ENCODE measurements at regions not wholly inside any gene's neighbourhood (a gene's known extent, or its start where the extent isn't known, plus 50 kb on each side); places are given as distances from the start of the nearest gene placed in this dataset.

DNA sequence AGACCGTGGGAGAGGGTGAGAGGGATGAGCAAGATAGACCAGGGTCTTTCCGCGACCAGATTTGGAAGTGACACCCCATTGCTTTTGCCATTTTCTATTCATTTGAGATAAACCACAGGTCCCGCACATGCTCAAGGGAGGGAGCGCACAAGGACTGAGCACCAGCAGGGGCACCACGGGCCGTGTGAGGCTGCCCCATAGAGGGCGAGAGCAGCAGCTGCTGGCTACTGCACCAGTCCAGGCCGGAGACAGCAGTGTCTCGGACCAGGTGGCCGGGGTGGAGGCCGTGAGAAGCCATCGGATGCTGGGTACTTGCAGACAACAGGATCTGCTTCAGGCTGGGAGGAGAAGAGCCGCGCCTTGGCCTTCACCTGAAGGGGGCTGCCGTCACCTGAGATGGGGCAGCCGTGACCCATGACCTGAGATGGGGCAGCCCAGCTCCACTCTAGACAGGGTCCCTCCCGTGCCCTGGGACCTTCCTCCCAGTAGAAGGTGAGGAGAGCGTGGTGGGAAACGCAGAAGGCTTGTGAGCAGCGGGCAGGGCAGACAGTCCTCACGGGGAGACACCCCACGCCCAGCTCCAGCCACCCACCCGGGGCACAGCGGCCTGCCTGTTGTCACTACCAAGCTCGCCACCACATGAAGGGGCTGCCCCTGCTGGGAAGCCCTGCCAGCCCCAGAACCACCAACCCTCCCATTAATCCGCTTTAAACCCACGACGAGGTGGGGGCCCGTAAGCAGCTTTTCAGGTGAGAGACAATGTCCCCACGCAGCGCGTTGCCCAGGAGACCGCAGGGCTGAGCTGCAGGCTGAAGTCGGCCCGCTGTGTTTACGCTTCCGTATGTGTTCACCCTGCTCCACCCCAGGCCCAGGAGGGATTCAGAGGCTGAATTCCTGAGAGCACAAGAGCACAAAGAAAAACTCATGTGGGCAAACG, 61.7 kb upstream of the FBRSL1 start:
- Histone ChIP-seq H3K36me3 (no peaks in the 10 kb centered on the region), H3K27ac (no peak overlapping the region), H3K4me1 (peaks cover 0 to 57% (median 11%) of the 10 kb centered on the region in 4 donors), H3K4me3 (no peak overlapping the region), H3K9me3 (peaks cover 0 to 7% (median 0%) of the 10 kb centered on the region in 4 donors), H3K27me3 (peaks cover 0 to 42% of the 10 kb centered on the region in 2 donors)
- DNase-seq (ENCODE audit: low spot score in 2 of 2) = no peak
- WGBS, 2 donors = 73 to 77% methylated on average over 38 to 39 of the region's 39 CpGs
- TF ChIP-seq POLR2A (IDR thresholded peaks at IDR 0.05) (no peak), EP300 (IDR thresholded peaks at IDR 0.05) (no peak)
- TF ChIP-seq, protein P1, sequence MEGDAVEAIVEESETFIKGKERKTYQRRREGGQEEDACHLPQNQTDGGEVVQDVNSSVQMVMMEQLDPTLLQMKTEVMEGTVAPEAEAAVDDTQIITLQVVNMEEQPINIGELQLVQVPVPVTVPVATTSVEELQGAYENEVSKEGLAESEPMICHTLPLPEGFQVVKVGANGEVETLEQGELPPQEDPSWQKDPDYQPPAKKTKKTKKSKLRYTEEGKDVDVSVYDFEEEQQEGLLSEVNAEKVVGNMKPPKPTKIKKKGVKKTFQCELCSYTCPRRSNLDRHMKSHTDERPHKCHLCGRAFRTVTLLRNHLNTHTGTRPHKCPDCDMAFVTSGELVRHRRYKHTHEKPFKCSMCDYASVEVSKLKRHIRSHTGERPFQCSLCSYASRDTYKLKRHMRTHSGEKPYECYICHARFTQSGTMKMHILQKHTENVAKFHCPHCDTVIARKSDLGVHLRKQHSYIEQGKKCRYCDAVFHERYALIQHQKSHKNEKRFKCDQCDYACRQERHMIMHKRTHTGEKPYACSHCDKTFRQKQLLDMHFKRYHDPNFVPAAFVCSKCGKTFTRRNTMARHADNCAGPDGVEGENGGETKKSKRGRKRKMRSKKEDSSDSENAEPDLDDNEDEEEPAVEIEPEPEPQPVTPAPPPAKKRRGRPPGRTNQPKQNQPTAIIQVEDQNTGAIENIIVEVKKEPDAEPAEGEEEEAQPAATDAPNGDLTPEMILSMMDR (IDR thresholded peaks at IDR 0.05) = no peak

DNA sequence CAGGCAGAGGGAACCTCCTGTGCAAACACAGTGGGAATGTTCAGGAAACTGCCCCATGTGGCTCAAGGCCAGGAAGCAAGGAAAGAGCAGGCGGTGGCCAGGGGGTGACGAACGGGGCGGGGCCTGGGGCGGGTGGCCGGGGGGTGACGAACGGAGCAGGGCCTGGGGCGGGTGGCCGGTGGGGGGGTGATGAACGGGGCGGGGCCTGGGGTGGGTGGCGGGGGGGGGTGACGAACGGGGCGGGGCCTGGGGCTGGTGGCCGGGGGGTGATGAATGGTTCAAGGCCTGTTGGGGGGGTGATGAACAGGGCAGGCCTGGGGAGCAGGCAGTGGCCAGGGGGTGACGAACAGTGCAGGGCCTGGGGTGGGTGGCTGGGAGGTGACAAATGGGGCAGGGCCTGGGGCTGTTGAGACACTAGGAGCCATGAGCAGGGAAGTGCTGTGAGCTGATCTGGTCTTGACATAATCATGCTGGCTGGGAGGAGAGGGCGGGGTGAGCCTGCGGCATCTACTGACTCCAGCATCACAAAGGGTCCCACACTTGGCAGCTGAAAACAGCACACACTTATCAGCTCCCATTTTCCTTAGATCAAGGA, 62.7 kb upstream of the FBRSL1 start:
- no peak for DNase-seq (ENCODE audit: low spot score in 2 of 2)
- TF ChIP-seq, protein P1 (IDR thresholded peaks at IDR 0.05) = no peak
- Histone ChIP-seq H3K9me3 (peaks cover 0 to 8% (median 0%) of the 10 kb centered on the region in 4 donors), H3K36me3 (no peaks in the 10 kb centered on the region), H3K27me3 (peaks cover 0 to 44% of the 10 kb centered on the region in 2 donors), H3K27ac (no peak overlapping the region), H3K4me1 (peaks cover 0 to 47% (median 11%) of the 10 kb centered on the region in 4 donors), H3K4me3 (no peak overlapping the region)
- 47 to 56% methylated on average over 9 to 19 of the region's 20 CpGs for WGBS, 2 donors

DNA sequence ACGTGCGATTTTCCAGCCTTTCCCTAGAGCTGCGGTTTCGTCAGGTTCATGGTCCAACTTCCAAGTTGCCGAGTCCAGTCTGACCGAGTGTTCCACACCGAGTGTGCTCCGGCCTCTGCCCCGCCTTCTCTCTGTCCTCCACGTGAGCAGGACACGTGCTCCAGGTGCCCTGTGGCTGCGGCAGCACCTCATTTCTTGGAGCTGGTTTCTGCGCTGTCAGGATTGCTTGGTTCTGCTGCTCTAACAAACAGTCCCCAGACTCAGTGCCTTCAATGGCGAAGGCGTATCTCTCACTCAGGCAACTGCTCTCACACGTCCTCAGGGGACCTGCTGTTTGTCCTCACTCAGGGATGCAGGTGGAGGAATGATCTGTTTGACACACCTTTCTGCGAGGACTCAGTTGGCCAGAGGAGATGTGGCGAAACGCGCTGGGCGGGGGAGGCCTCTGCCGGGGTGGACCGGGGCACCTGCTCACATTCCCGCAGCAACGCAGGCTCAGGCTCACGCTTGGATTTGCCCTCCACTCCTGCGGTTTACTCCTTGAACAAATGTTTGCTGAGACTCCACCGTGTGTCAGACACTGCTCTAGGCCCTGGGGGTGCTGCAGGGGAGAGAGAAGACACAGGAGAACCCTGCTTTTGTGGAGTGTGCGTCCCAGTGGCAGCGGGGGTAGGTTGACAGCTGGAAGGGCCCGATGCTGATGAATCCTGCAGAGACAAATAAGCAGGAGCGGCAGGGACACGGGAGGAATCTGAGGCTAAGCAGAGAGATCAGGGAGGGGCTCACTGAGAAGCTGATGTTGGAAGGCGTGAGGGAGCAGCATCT, 63.4 kb upstream of the FBRSL1 start:
- TF ChIP-seq POLR2A (IDR thresholded peaks at IDR 0.05) (no peak), EP300 (IDR thresholded peaks at IDR 0.05) (no peak)
- TF ChIP-seq, protein P1 (IDR thresholded peaks at IDR 0.05) = no peak
- H3K4me1 ChIP-seq = peaks cover 0 to 40% (median 11%) of the 10 kb centered on the region in 4 donors
- H3K36me3 ChIP-seq = no peaks in the 10 kb centered on the region
- DNase-seq (ENCODE audit: low spot score in 2 of 2) = no peak
- H3K9me3 ChIP-seq = peaks cover 0 to 8% (median 0%) of the 10 kb centered on the region in 4 donors
- peaks cover 0 to 44% of the 10 kb centered on the region in 2 donors for H3K27me3 ChIP-seq
- no peak overlapping the region for H3K27ac ChIP-seq
- 85 to 87% methylated on average over 33 to 34 of the region's 34 CpGs for WGBS, 2 donors
- no peak overlapping the region for H3K4me3 ChIP-seq

DNA sequence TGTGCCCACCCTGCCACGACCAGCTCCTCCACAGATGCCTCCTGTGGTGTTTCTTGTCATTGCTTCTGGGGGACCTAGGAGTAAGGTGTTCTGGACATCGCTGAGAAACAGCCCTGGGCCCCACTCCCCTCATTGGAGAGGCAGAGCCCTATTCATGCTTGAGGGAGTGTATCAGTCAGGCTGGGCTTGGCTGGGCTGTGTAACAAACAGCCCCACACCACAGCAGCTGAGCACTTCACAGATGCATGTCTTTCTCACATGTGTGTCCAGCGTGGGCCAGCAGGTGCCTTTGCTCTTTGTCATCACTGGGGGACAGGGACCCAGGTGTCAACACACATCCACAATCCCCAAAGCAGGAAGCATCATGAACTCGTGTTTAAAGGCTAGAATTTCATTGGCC, 65.1 kb upstream of the FBRSL1 start:
- Histone ChIP-seq H3K27me3 (peaks cover 0 to 39% of the 10 kb centered on the region in 2 donors), H3K4me3 (no peak overlapping the region), H3K4me1 (peaks cover 0 to 28% (median 7%) of the 10 kb centered on the region in 4 donors), H3K9me3 (peaks cover 0 to 17% (median 0%) of the 10 kb centered on the region in 4 donors), H3K36me3 (no peaks in the 10 kb centered on the region), H3K27ac (no peak overlapping the region)
- DNase-seq (ENCODE audit: low spot score in 2 of 2) = no peak
- TF ChIP-seq POLR2A (IDR thresholded peaks at IDR 0.05) (no peak), EP300 (IDR thresholded peaks at IDR 0.05) (no peak)
- TF ChIP-seq, protein P1 (IDR thresholded peaks at IDR 0.05) = no peak
- WGBS, 2 donors = 85 to 90% methylated on average over 3 to 4 of the region's 4 CpGs
